ENCODE measurements at regions not wholly inside any gene's neighbourhood (a gene's known extent, or its start where the extent isn't known, plus 50 kb on each side); places are given as distances from the start of the nearest gene placed in this dataset.

GRCh38 chr12:74283646-74284045 is 254.0 kb upstream of the ATXN7L3B start:
- H3K4me3 ChIP-seq (ENCODE audit: low read depth, poor library complexity, severe bottlenecking): no peak overlapping the region
- DNase-seq (ENCODE audit: low spot score in 2 of 2): no peak
- WGBS, 2 donors: 82 to 86% methylated on average over 4 of the region's 4 CpGs
- TF ChIP-seq CTCF (IDR thresholded peaks at IDR 0.05) (no peak), POLR2A (IDR thresholded peaks at IDR 0.05) (no peak)
- intact Hi-C loops (cut with DNase I; ENCODE audit: low total_unique reads): no loop called here

- no peak overlapping the region for H3K4me3 ChIP-seq (ENCODE audit: low read depth, poor library complexity, severe bottlenecking)
- TF ChIP-seq POLR2A (IDR thresholded peaks at IDR 0.05) (no peak), CTCF (IDR thresholded peaks at IDR 0.05) (no peak)
- DNase-seq (ENCODE audit: low spot score in 2 of 2): no peak
- 69 to 74% methylated on average over 2 of the region's 2 CpGs for WGBS, 2 donors
- intact Hi-C loops (cut with DNase I; ENCODE audit: low total_unique reads): no loop called here
Observed at GRCh38 chr12:74285773-74286172, 251.9 kb upstream of the ATXN7L3B start.

- intact Hi-C loops (cut with DNase I; ENCODE audit: low total_unique reads): no loop called here
- 53 to 65% methylated on average over 1 of the region's 1 CpG for WGBS, 2 donors
- TF ChIP-seq CTCF (IDR thresholded peaks at IDR 0.05) (no peak), POLR2A (IDR thresholded peaks at IDR 0.05) (no peak)
- DNase-seq (ENCODE audit: low spot score in 2 of 2): no peak
- no peak overlapping the region for H3K4me3 ChIP-seq (ENCODE audit: low read depth, poor library complexity, severe bottlenecking)
Observed at GRCh38 chr12:74286254-74286653, 251.4 kb upstream of the ATXN7L3B start.

- no peak overlapping the region for H3K4me3 ChIP-seq (ENCODE audit: low read depth, poor library complexity, severe bottlenecking)
- 88 to 92% methylated on average over 29 to 30 of the region's 30 CpGs for WGBS, 2 donors
- no peak for DNase-seq (ENCODE audit: low spot score in 2 of 2)
- TF ChIP-seq POLR2A (IDR thresholded peaks at IDR 0.05) (no peak), CTCF (IDR thresholded peaks at IDR 0.05) (no peak)
- intact Hi-C loops (cut with DNase I; ENCODE audit: low total_unique reads): no loop called here
Observed at GRCh38 chr12:74292351-74293194, 245.1 kb upstream of the ATXN7L3B start.

- H3K4me3 ChIP-seq (ENCODE audit: low read depth, poor library complexity, severe bottlenecking): no peak overlapping the region
- intact Hi-C loops (cut with DNase I; ENCODE audit: low total_unique reads): no loop called here
- no peak for TF ChIP-seq CTCF (IDR thresholded peaks at IDR 0.05)
- 89 to 93% methylated on average over 14 to 15 of the region's 15 CpGs for WGBS, 2 donors
- DNase-seq (ENCODE audit: low spot score in 2 of 2): no peak
Observed at GRCh38 chr12:74293689-74294131, 243.9 kb upstream of the ATXN7L3B start.
